MCF 10A (cell line): ENCODE measurements at regions not wholly inside any gene's neighbourhood (a gene's known extent, or its start where the extent isn't known, plus 50 kb on each side); places are given as distances from the start of the nearest gene placed in this dataset.

Source experiments
- BruUV-seq: library from RNA; stranded (reverse); fragments of 400-500 nt; replicated peaks from 2 replicates; lab custom pipeline; 2021; lab: Mats Ljungman, UMichigan
- CTCF ChIA-PET: fragments of 300-600 bp; sonication (Branson Sonifier 250); formaldehyde crosslinking; extraction: SDS; loops from one replicate; lab custom pipeline; 2021; ENCODE audit warnings: antibody characterized with exemption, inconsistent platforms; lab: Yijun Ruan, JAX
- POLR2A ChIA-PET: fragments of 300-600, 350-650 bp; sonication (Branson Sonifier 250); formaldehyde crosslinking; extraction: SDS; loops from one replicate; lab custom pipeline; 2020; ENCODE audit warnings: antibody characterized with exemption, inconsistent platforms; lab: Yijun Ruan, JAX
- DNase-seq: peaks from one replicate; pipeline ENCODE4 v3.0.0-alpha.2; 2018; ENCODE audit not compliant: unreplicated experiment
- H3K27ac Mint-ChIP-seq: one replicate; pipeline ENCODE4 v1.8.0; 2022; ENCODE audit warnings: mild to moderate bottlenecking, low read depth, mixed read lengths; ENCODE audit not compliant: unreplicated experiment
- H3K27me3 Mint-ChIP-seq: one replicate; pipeline ENCODE4 v1.8.0; 2022; ENCODE audit warnings: mixed read lengths; ENCODE audit not compliant: insufficient read depth, unreplicated experiment
- H3K36me3 Mint-ChIP-seq: one replicate; pipeline ENCODE4 v1.8.0; 2022; ENCODE audit warnings: mild to moderate bottlenecking, moderate library complexity, mixed read lengths; ENCODE audit not compliant: insufficient read depth, unreplicated experiment
- H3K4me1 Mint-ChIP-seq: one replicate; pipeline ENCODE4 v1.8.0; 2022; ENCODE audit warnings: mixed read lengths; ENCODE audit not compliant: insufficient read depth, unreplicated experiment
- H3K4me3 Mint-ChIP-seq: one replicate; pipeline ENCODE4 v1.8.0; 2022; ENCODE audit warnings: mild to moderate bottlenecking, moderate library complexity, mixed read lengths; ENCODE audit not compliant: unreplicated experiment
- H3K9me3 Mint-ChIP-seq: one replicate; pipeline ENCODE4 v1.8.0; 2022; ENCODE audit warnings: mixed read lengths; ENCODE audit not compliant: unreplicated experiment
- intact Hi-C: fragments of 100-400 bp; cut with micrococcal nuclease; formaldehyde crosslinking; loops from 2 replicates; pipeline ENCODE4 v1.14.1; 2022
- TF ChIP-seq, protein P1 (sequence below): fragments of 200-600 bp; IDR thresholded peaks from one replicate; pipeline ENCODE4 v1.8.0; 2022; ENCODE audit warnings: antibody characterized with exemption, mild to moderate bottlenecking; ENCODE audit not compliant: unreplicated experiment

DNA sequence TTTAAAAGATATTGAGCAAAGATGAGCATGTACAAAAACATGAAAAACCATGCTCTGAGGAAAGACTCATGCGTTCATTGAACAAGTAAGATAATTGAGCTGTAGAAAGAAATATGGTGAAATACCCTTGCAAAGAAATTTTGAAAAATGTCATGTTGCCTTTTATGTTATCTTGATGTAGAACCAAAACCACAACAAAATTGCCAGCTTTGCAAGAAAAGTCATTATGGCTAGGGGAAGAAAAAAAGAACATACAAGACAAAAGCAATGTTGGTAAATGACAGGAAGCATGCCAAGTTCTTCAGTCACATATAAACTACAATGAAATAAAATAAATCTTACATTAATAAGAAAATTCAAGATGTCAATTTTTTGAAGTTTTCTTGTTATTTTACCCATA lies 368.0 kb downstream of the IRX1 start:
- POLR2A ChIA-PET, result no interaction called here
- TF ChIP-seq, protein P1, sequence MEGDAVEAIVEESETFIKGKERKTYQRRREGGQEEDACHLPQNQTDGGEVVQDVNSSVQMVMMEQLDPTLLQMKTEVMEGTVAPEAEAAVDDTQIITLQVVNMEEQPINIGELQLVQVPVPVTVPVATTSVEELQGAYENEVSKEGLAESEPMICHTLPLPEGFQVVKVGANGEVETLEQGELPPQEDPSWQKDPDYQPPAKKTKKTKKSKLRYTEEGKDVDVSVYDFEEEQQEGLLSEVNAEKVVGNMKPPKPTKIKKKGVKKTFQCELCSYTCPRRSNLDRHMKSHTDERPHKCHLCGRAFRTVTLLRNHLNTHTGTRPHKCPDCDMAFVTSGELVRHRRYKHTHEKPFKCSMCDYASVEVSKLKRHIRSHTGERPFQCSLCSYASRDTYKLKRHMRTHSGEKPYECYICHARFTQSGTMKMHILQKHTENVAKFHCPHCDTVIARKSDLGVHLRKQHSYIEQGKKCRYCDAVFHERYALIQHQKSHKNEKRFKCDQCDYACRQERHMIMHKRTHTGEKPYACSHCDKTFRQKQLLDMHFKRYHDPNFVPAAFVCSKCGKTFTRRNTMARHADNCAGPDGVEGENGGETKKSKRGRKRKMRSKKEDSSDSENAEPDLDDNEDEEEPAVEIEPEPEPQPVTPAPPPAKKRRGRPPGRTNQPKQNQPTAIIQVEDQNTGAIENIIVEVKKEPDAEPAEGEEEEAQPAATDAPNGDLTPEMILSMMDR, result no peak
- Mint-ChIP-seq H3K9me3 (peaks cover 39% of the 10 kb centered on the region), H3K4me3 (no peak overlapping the region), H3K27ac (no peak overlapping the region), H3K36me3 (no peaks in the 10 kb centered on the region), H3K4me1 (no peaks in the 10 kb centered on the region), H3K27me3 (no peaks in the 10 kb centered on the region)
- CTCF ChIA-PET, result interaction anchor here (0.7 kb wide), 1 partner anchor 884 kb away, joined by 3 read pairs; no protein-coding TSS in a partner anchor
- DNase-seq, result no peak
- no TSS peak for BruUV-seq
- intact Hi-C loops, result no loop called here

DNA sequence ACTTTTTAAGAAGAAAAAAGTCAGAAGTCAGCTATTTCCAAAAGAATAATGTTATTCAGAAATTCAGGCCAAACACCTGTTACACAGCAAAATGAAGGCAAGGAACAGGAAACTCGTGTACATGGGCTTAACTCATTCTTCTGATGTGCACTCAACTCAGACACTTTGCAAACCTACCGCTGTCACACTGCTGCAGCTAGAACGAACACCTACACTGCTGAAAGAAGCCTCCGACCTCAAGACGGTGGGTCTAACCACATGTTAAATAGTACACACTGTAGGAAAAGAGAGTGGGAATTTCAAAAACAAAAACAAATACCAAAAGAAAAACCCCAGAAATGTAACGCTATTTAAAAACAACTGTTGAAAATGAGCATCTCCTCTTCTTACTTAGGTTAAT lies 384.5 kb downstream of the IRX1 start:
- H3K4me3 Mint-ChIP-seq, result no peak overlapping the region
- no peak for DNase-seq
- ChIA-PET CTCF (no interaction called here), POLR2A (no interaction called here)
- no peaks in the 10 kb centered on the region for H3K36me3 Mint-ChIP-seq
- no peak overlapping the region for H3K27ac Mint-ChIP-seq
- BruUV-seq, result no TSS peak
- peaks cover 2% of the 10 kb centered on the region for H3K9me3 Mint-ChIP-seq
- no peaks in the 10 kb centered on the region for H3K4me1 Mint-ChIP-seq
- no peaks in the 10 kb centered on the region for H3K27me3 Mint-ChIP-seq
- TF ChIP-seq, protein P1, result no peak
- intact Hi-C loops, result no loop called here

DNA sequence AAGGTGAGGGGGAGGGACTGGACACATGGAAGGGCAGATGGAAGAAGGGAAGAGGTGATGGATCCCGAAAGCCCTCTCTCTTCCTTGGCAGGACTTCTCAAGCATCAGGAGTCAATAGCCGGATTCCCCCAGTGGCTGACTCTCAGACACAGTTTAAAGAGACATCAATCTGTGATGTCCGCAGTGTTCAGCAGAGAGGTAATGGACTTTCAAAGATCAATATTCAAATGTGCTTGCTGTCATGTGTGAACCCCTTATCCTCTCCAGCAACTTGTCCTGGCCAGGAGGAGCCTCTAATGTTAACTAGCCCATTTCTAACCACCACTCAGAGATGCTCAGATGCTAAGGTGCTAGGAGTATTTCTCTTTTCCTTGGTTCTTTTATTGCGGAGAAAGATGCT lies 392.2 kb downstream of the IRX1 start:
- ChIA-PET CTCF (no interaction called here), POLR2A (no interaction called here)
- Mint-ChIP-seq H3K4me3 (no peak overlapping the region), H3K9me3 (peaks cover 7% of the 10 kb centered on the region), H3K27ac (no peak overlapping the region), H3K27me3 (no peaks in the 10 kb centered on the region), H3K4me1 (no peaks in the 10 kb centered on the region), H3K36me3 (no peaks in the 10 kb centered on the region)
- DNase-seq, result no peak
- BruUV-seq, result no TSS peak
- TF ChIP-seq, protein P1, result no peak
- intact Hi-C loops, result no loop called here

DNA sequence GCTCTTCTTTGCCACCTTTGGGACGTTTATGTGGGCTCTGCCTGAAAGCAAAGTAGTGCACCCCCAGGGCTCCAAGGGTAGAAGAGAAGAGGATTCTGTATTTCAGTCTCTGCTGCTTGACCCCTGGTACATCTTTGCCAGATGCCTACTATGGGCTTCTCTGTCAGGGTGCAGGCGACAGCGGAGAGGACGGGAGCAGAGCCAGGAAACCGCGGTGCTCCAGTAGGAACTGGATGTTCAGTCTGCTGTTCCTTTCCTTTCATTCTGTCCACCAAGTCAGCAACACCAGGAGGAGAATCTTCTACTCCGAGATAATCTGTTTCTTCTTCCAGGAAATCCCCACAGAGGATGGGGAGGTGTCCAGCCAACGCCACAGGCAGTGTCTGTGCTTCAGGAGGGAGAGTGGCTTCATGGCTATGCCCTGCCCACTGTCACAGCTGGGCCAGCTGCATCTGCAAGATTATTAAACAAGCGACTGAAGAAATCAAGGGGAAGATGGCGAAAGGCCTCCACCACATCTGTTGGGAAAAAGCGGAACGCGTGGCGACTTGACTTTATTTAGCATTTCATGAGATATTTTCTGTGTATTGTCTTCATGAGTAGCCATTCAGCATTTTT lies 398.3 kb downstream of the IRX1 start:
- no peaks in the 10 kb centered on the region for H3K36me3 Mint-ChIP-seq
- BruUV-seq, result no TSS peak
- no peak overlapping the region for H3K4me3 Mint-ChIP-seq
- no peaks in the 10 kb centered on the region for H3K27me3 Mint-ChIP-seq
- no peak overlapping the region for H3K27ac Mint-ChIP-seq
- no peak for DNase-seq
- ChIA-PET POLR2A (no interaction called here), CTCF (no interaction called here)
- intact Hi-C loops, result no loop called here
- H3K9me3 Mint-ChIP-seq, result peaks cover 16% of the 10 kb centered on the region
- no peaks in the 10 kb centered on the region for H3K4me1 Mint-ChIP-seq
- TF ChIP-seq, protein P1, result no peak
